Spleen (tissue), 11 donors: ENCODE measurements at regions not wholly inside any gene's neighbourhood (a gene's known extent, or its start where the extent isn't known, plus 50 kb on each side); places are given as distances from the start of the nearest gene placed in this dataset.

Source experiments
- DNase-seq: peaks from one replicate; pipeline ENCODE4 v3.0.0-alpha.2; 2020
- H3K27ac ChIP-seq, 8 donors: fragments of 200-600 bp; sonication (generic) in 7 of 8; 1 replicate in 4 of 8; 2 replicates in 4 of 8; pipeline versions ENCODE4 v1.5.0 to v1.8.0; 2016 to 2021; ENCODE audit warnings: inconsistent platforms in 4 of 8, mild to moderate bottlenecking in 4 of 8, moderate library complexity in 1 of 8
- H3K27me3 ChIP-seq, 7 donors: fragments of 200-600 bp; sonication (generic) in 6 of 7; replicated peaks in 1 of 7; 1 replicate in 4 of 7; 2 replicates in 3 of 7; pipeline versions ENCODE4 v1.5.0 to v1.8.0; 2016 to 2021; ENCODE audit warnings: inconsistent platforms in 3 of 7, mild to moderate bottlenecking in 1 of 7
- H3K36me3 ChIP-seq, 6 donors: fragments of 200-600 bp; sonication (generic) in 5 of 6; 1 replicate in 4 of 6; 2 replicates in 2 of 6; pipeline versions ENCODE4 v1.5.0 to v1.8.0; 2016 to 2021; ENCODE audit warnings: inconsistent platforms in 2 of 6
- H3K4me1 ChIP-seq, 6 donors: fragments of 200-600 bp; sonication (generic) in 5 of 6; 1 replicate in 3 of 6; 2 replicates in 3 of 6; pipeline versions ENCODE4 v1.5.0 to v1.8.0; 2016 to 2021; ENCODE audit warnings: inconsistent platforms in 3 of 6
- H3K4me3 ChIP-seq, 8 donors: fragments of 200-600 bp; sonication (generic) in 7 of 8; 1 replicate in 4 of 8; 2 replicates in 4 of 8; pipeline versions ENCODE4 v1.5.0 to v1.8.0; 2016 to 2021; ENCODE audit warnings: inconsistent platforms in 4 of 8, mild to moderate bottlenecking in 4 of 8, moderate library complexity in 2 of 8
- H3K9me3 ChIP-seq, 8 donors: fragments of 200-600 bp; sonication (generic) in 7 of 8; 1 replicate in 4 of 8; 2 replicates in 4 of 8; pipeline versions ENCODE4 v1.5.0 to v1.8.0; 2016 to 2021; ENCODE audit warnings: inconsistent platforms in 4 of 8
- CTCF ChIP-seq, 11 experiments: fragments of 200-600 bp in 7 of 11; fragments of 450-650 bp in 4 of 11; sonication (generic) in 4 of 11; IDR thresholded peaks in 8 of 11; conservative IDR thresholded peaks in 3 of 11; 1 replicate in 7 of 11; 2 replicates in 4 of 11; pipeline versions ENCODE4 v1.4.0 to v1.8.0; 2016 to 2021; ENCODE audit warnings: antibody characterized with exemption in 11 of 11, inconsistent platforms in 4 of 11, mild to moderate bottlenecking in 1 of 11
- POLR2A ChIP-seq, 3 donors: fragments of 450-650 bp; IDR thresholded peaks; one replicate each; pipeline ENCODE4 v1.5.1; 2017; ENCODE audit warnings: antibody characterized with exemption in 3 of 3, mild to moderate bottlenecking in 1 of 3
- POLR2AphosphoS5 ChIP-seq, 3 donors: sonication (generic); formaldehyde crosslinking; IDR thresholded peaks; one replicate each; pipeline ENCODE4 v1.5.1; 2017; ENCODE audit warnings: antibody characterized with exemption in 3 of 3
- WGBS, 5 donors: extraction: QIAGEN DNeasy Blood & Tissue Kit in 3 of 5; methylation state at CpG; one replicate each; pipeline versions ENCODE4 v1.1.5 to v1.1.7; 2013 to 2018; 5-methylcytosine and 5-hydroxymethylcytosine counted together
- intact Hi-C: fragments of 100-400 bp; cut with DNase I; formaldehyde crosslinking; loops from one replicate; pipeline ENCODE4 v1.15.0; 2023; ENCODE audit warnings: low total_unique reads
- donor health status: healthy with polysubstance abuse.
- donor health status: DM: no; HTN: no; CAD: no; lungs with moderate emphysema.
- donor health status: DM: no; HTN: no; CAD: no.
- donor health status: Bipolar disorder and iron deficiency.
- donor health status: healthy.
- donor health status: DM: no; HTN: no; CAD: no.
- donor health status: DM: yes; HTN: yes; CAD: no.

- DNase-seq: no peak
- Histone ChIP-seq H3K27ac (no peak overlapping the region), H3K4me3 (no peak overlapping the region), H3K9me3 (peaks cover 0 to 29% (median 12%) of the 10 kb centered on the region in 8 donors), H3K36me3 (no peaks in the 10 kb centered on the region), H3K4me1 (no peaks in the 10 kb centered on the region), H3K27me3 (no peaks in the 10 kb centered on the region)
- TF ChIP-seq CTCF (IDR thresholded peaks at IDR 0.05 in 8 of 11, conservative IDR thresholded peaks at IDR 0.05 in 3 of 11) (no peak), POLR2A (IDR thresholded peaks at IDR 0.05) (no peak), POLR2AphosphoS5 (IDR thresholded peaks at IDR 0.05) (no peak)
- WGBS, 5 donors: 0 to 57% (median 25%) methylated on average over 1 of the region's 1 CpG
- intact Hi-C loops: no loop called here
Observed at GRCh38 chr7:52647046-52647445, 388.4 kb upstream of the POM121L12 start.

DNA sequence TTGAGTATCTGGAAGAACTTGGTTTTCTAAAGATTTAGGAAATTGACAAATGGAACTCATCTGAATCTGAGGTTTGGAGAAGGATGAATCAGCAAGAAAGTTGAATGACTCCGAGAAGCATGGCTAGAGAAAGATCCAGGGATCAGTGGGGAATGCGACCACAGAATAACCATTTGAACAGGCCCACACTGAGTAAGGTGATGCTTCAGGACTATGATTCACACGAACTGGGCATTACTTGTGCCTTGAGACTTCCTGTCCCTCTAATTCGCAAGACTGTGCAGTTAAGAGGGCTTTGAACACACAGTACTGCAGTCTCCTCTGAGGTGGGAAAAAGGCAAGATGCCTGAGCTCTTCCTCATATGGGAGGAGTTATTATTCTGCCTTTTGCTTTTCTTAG, 395.5 kb upstream of the POM121L12 start:
- no peaks in the 10 kb centered on the region for H3K36me3 ChIP-seq
- no peaks in the 10 kb centered on the region for H3K27me3 ChIP-seq
- H3K9me3 ChIP-seq: peaks cover 0 to 11% (median 4%) of the 10 kb centered on the region in 8 donors
- WGBS, 5 donors: 61 to 73% (median 68%) methylated on average over 4 of the region's 4 CpGs
- no peaks in the 10 kb centered on the region for H3K4me1 ChIP-seq
- no peak for TF ChIP-seq POLR2A (IDR thresholded peaks at IDR 0.05)
- no peak for TF ChIP-seq POLR2AphosphoS5 (IDR thresholded peaks at IDR 0.05)
- no peak for TF ChIP-seq CTCF (IDR thresholded peaks at IDR 0.05 in 8 of 11, conservative IDR thresholded peaks at IDR 0.05 in 3 of 11)
- no peak overlapping the region for H3K27ac ChIP-seq
- intact Hi-C loops: no loop called here
- DNase-seq: no peak
- no peak overlapping the region for H3K4me3 ChIP-seq

- intact Hi-C loops: no loop called here
- H3K4me3 ChIP-seq: no peak overlapping the region
- no peak overlapping the region for H3K27ac ChIP-seq
- no peak for DNase-seq
- H3K27me3 ChIP-seq: no peaks in the 10 kb centered on the region
- H3K9me3 ChIP-seq: peaks cover 0 to 12% (median 4%) of the 10 kb centered on the region in 8 donors
- no peaks in the 10 kb centered on the region for H3K36me3 ChIP-seq
- H3K4me1 ChIP-seq: no peaks in the 10 kb centered on the region
- no peak for TF ChIP-seq CTCF (IDR thresholded peaks at IDR 0.05 in 8 of 11, conservative IDR thresholded peaks at IDR 0.05 in 3 of 11)
- TF ChIP-seq POLR2A (IDR thresholded peaks at IDR 0.05): no peak
- no peak for TF ChIP-seq POLR2AphosphoS5 (IDR thresholded peaks at IDR 0.05)
Observed at GRCh38 chr7:52639126-52639525, 396.3 kb upstream of the POM121L12 start.

GRCh38 chr7:52635021-52635420, 400.4 kb upstream of the POM121L12 start:
- no peak for TF ChIP-seq CTCF (IDR thresholded peaks at IDR 0.05 in 8 of 11, conservative IDR thresholded peaks at IDR 0.05 in 3 of 11)
- TF ChIP-seq POLR2AphosphoS5 (IDR thresholded peaks at IDR 0.05): no peak
- no peak for TF ChIP-seq POLR2A (IDR thresholded peaks at IDR 0.05)
- Histone ChIP-seq H3K27ac (no peak overlapping the region), H3K27me3 (no peaks in the 10 kb centered on the region), H3K9me3 (peaks cover 0 to 28% (median 6%) of the 10 kb centered on the region in 8 donors), H3K36me3 (no peaks in the 10 kb centered on the region), H3K4me1 (no peaks in the 10 kb centered on the region), H3K4me3 (no peak overlapping the region)
- DNase-seq: no peak
- intact Hi-C loops: no loop called here
- WGBS, 5 donors: 68 to 82% (median 73%) methylated on average over 3 of the region's 3 CpGs
